ENCODE measurements at regions not wholly inside any gene's neighbourhood (a gene's known extent, or its start where the extent isn't known, plus 50 kb on each side); places are given as distances from the start of the nearest gene placed in this dataset.

- Mint-ChIP-seq H3K4me3 (ENCODE audit: unreplicated experiment) (no peak overlapping the region), H3K9me3 (ENCODE audit: unreplicated experiment) (peaks cover 4% of the 10 kb centered on the region), H3K27me3 (ENCODE audit: unreplicated experiment) (peaks cover 3% of the 10 kb centered on the region), H3K4me1 (ENCODE audit: unreplicated experiment) (no peaks in the 10 kb centered on the region), H3K27ac (ENCODE audit: unreplicated experiment) (no peak overlapping the region), H3K36me3 (ENCODE audit: low read depth, unreplicated experiment) (no peaks in the 10 kb centered on the region)
- no peak for TF ChIP-seq CTCF (IDR thresholded peaks at IDR 0.05; ENCODE audit: unreplicated experiment)
- DNase-seq (ENCODE audit: low spot score): no peak
These were observed 427.1 kb downstream of the ZFHX3 start for GRCh38 chr16:72620853-72621252.

- no peaks in the 10 kb centered on the region for H3K36me3 Mint-ChIP-seq (ENCODE audit: low read depth, unreplicated experiment)
- no peaks in the 10 kb centered on the region for H3K9me3 Mint-ChIP-seq (ENCODE audit: unreplicated experiment)
- no peak overlapping the region for H3K4me3 Mint-ChIP-seq (ENCODE audit: unreplicated experiment)
- TF ChIP-seq CTCF (IDR thresholded peaks at IDR 0.05; ENCODE audit: unreplicated experiment): no peak
- H3K27ac Mint-ChIP-seq (ENCODE audit: unreplicated experiment): no peak overlapping the region
- DNase-seq (ENCODE audit: low spot score): no peak
- H3K27me3 Mint-ChIP-seq (ENCODE audit: unreplicated experiment): peaks cover 5% of the 10 kb centered on the region
- H3K4me1 Mint-ChIP-seq (ENCODE audit: unreplicated experiment): no peaks in the 10 kb centered on the region
These were observed 427.6 kb downstream of the ZFHX3 start for GRCh38 chr16:72620348-72620747.

GRCh38 chr16:72615856-72616255 is 432.1 kb downstream of the ZFHX3 start:
- Mint-ChIP-seq H3K9me3 (ENCODE audit: unreplicated experiment) (no peaks in the 10 kb centered on the region), H3K27ac (ENCODE audit: unreplicated experiment) (no peak overlapping the region), H3K4me1 (ENCODE audit: unreplicated experiment) (no peaks in the 10 kb centered on the region), H3K4me3 (ENCODE audit: unreplicated experiment) (no peak overlapping the region), H3K27me3 (ENCODE audit: unreplicated experiment) (peaks cover 5% of the 10 kb centered on the region), H3K36me3 (ENCODE audit: low read depth, unreplicated experiment) (no peaks in the 10 kb centered on the region)
- no peak for DNase-seq (ENCODE audit: low spot score)
- no peak for TF ChIP-seq CTCF (IDR thresholded peaks at IDR 0.05; ENCODE audit: unreplicated experiment)

GRCh38 chr16:72612718-72613117 is 435.2 kb downstream of the ZFHX3 start:
- no peak overlapping the region for H3K4me3 Mint-ChIP-seq (ENCODE audit: unreplicated experiment)
- H3K27ac Mint-ChIP-seq (ENCODE audit: unreplicated experiment): no peak overlapping the region
- TF ChIP-seq CTCF (IDR thresholded peaks at IDR 0.05; ENCODE audit: unreplicated experiment): no peak
- no peaks in the 10 kb centered on the region for H3K9me3 Mint-ChIP-seq (ENCODE audit: unreplicated experiment)
- H3K4me1 Mint-ChIP-seq (ENCODE audit: unreplicated experiment): no peaks in the 10 kb centered on the region
- H3K27me3 Mint-ChIP-seq (ENCODE audit: unreplicated experiment): peaks cover 2% of the 10 kb centered on the region
- no peak for DNase-seq (ENCODE audit: low spot score)
- no peaks in the 10 kb centered on the region for H3K36me3 Mint-ChIP-seq (ENCODE audit: low read depth, unreplicated experiment)

- no peaks in the 10 kb centered on the region for H3K9me3 Mint-ChIP-seq (ENCODE audit: unreplicated experiment)
- no peak for TF ChIP-seq CTCF (IDR thresholded peaks at IDR 0.05; ENCODE audit: unreplicated experiment)
- no peak overlapping the region for H3K4me3 Mint-ChIP-seq (ENCODE audit: unreplicated experiment)
- no peak overlapping the region for H3K27ac Mint-ChIP-seq (ENCODE audit: unreplicated experiment)
- H3K4me1 Mint-ChIP-seq (ENCODE audit: unreplicated experiment): no peaks in the 10 kb centered on the region
- no peak for DNase-seq (ENCODE audit: low spot score)
- peaks cover 2% of the 10 kb centered on the region for H3K27me3 Mint-ChIP-seq (ENCODE audit: unreplicated experiment)
- no peaks in the 10 kb centered on the region for H3K36me3 Mint-ChIP-seq (ENCODE audit: low read depth, unreplicated experiment)
These were observed 435.7 kb downstream of the ZFHX3 start for GRCh38 chr16:72612256-72612655.

Measured in endothelial cell (in vitro differentiated cells).